KMS-11 (cell line): ENCODE measurements at regions not wholly inside any gene's neighbourhood (a gene's known extent, or its start where the extent isn't known, plus 50 kb on each side); places are given as distances from the start of the nearest gene placed in this dataset.

ENCODE experiments used
- H2AFZ ChIP-seq: fragments of 200-600 bp; sonication (generic); 2 replicates; pipeline ENCODE4 v1.6.1; 2016; ENCODE audit warnings: antibody characterized with exemption, mixed run types, low read depth
- H3K27ac ChIP-seq: fragments of 200-600 bp; sonication (generic); 2 replicates; pipeline ENCODE4 v1.6.1; 2016; ENCODE audit warnings: mild to moderate bottlenecking, mixed run types
- H3K27me3 ChIP-seq: fragments of 200-600 bp; sonication (generic); 2 replicates; pipeline ENCODE4 v1.6.1; 2017; ENCODE audit warnings: mild to moderate bottlenecking, low read depth, mixed run types, moderate library complexity; ENCODE audit not compliant: insufficient read depth
- H3K36me3 ChIP-seq: fragments of 200-600 bp; sonication (generic); 2 replicates; pipeline ENCODE4 v1.6.1; 2017; ENCODE audit warnings: mild to moderate bottlenecking, mixed run types; ENCODE audit not compliant: insufficient read depth
- H3K4me1 ChIP-seq: fragments of 200-600 bp; sonication (generic); 2 replicates; pipeline ENCODE4 v1.6.1; 2016; ENCODE audit warnings: mild to moderate bottlenecking, low read depth, mixed run types; ENCODE audit not compliant: poor library complexity, severe bottlenecking
- H3K4me2 ChIP-seq: fragments of 200-600 bp; sonication (generic); 2 replicates; pipeline ENCODE4 v1.7.0; 2016; ENCODE audit warnings: mild to moderate bottlenecking, mixed run types
- H3K4me3 ChIP-seq: fragments of 200-600 bp; sonication (generic); IDR thresholded peaks from 2 replicates; pipeline ENCODE4 v1.6.1; 2017; ENCODE audit warnings: low read depth, low read length, mixed read lengths; ENCODE audit not compliant: insufficient read depth
- H3K79me2 ChIP-seq: fragments of 200-600 bp; sonication (generic); 2 replicates; pipeline ENCODE4 v1.6.1; 2016; ENCODE audit warnings: low read depth, mixed run types; ENCODE audit not compliant: insufficient read depth
- H3K9ac ChIP-seq: fragments of 200-600 bp; sonication (generic); 2 replicates; pipeline ENCODE4 v1.6.1; 2016; ENCODE audit warnings: mild to moderate bottlenecking, mixed run types
- H4K20me1 ChIP-seq: fragments of 200-600 bp; sonication (generic); 2 replicates; pipeline ENCODE4 v1.6.1; 2016; ENCODE audit warnings: mild to moderate bottlenecking, mixed run types; ENCODE audit not compliant: insufficient read depth
- TF ChIP-seq, protein P1 (sequence below): fragments of 200-600 bp; sonication (generic); conservative IDR thresholded peaks from 2 replicates; pipeline ENCODE4 v1.6.1; 2017; ENCODE audit warnings: low read depth, mild to moderate bottlenecking, antibody characterized with exemption, low read length, moderate library complexity, mixed read lengths

DNA sequence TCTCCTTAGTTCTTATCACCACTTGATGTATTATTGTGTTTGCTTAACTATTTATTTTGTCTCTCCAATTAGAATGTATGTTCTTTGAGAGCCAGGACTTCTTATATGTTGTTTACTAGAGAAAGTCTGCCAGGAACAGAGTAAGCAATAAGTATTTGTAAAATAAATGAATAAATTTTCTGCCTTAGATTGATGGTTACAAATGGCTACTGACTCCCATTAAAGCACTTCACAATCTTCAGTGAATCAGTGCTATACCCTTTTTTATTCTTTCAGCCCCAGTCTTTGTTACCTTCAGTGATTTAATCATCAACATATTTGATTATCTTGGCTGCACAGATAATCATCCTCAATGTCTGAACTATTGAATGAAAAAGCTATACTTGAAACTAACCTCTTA is 197.1 kb upstream of the TMEM196 start:
- Histone ChIP-seq H3K27me3 (no peaks in the 10 kb centered on the region), H3K36me3 (no peaks in the 10 kb centered on the region), H4K20me1 (no peaks in the 10 kb centered on the region), H3K27ac (no peak overlapping the region), H3K4me1 (no peaks in the 10 kb centered on the region), H3K79me2 (no peaks in the 10 kb centered on the region), H2AFZ (no peak overlapping the region), H3K9ac (no peak overlapping the region), H3K4me2 (no peak overlapping the region), H3K4me3 (no peak overlapping the region)
- TF ChIP-seq, protein P1, sequence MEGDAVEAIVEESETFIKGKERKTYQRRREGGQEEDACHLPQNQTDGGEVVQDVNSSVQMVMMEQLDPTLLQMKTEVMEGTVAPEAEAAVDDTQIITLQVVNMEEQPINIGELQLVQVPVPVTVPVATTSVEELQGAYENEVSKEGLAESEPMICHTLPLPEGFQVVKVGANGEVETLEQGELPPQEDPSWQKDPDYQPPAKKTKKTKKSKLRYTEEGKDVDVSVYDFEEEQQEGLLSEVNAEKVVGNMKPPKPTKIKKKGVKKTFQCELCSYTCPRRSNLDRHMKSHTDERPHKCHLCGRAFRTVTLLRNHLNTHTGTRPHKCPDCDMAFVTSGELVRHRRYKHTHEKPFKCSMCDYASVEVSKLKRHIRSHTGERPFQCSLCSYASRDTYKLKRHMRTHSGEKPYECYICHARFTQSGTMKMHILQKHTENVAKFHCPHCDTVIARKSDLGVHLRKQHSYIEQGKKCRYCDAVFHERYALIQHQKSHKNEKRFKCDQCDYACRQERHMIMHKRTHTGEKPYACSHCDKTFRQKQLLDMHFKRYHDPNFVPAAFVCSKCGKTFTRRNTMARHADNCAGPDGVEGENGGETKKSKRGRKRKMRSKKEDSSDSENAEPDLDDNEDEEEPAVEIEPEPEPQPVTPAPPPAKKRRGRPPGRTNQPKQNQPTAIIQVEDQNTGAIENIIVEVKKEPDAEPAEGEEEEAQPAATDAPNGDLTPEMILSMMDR = no peak

DNA sequence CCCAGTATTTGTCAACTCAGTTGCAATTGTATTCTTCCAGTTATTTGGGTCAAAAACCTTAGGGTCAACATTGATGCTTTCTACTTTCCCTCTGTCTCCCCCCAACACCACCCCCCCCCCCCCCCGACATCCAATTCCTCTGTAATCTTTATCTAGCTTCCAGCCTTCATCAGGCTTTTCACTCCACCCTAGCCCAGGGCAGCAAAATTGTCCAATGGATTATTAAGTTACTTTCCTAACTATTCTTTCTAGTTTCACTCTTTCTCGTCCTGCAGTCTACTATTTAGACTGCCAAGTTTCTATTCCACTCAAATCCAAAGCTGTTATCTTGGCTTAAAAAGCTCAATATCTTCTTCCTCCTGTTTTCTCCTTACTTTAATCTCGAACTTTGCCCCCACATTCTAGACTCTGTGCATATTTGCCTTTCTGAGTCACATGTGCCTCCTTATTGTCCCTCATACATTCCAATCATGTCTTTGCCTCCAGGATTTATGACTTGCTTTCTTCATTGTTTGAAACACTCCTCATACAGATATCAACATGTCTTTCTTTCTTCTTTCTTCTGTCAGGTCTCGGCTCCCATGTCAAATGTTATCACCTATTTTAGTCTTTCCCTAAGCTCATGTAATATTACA is 196.6 kb upstream of the TMEM196 start:
- Histone ChIP-seq H3K4me2 (no peak overlapping the region), H2AFZ (no peak overlapping the region), H4K20me1 (no peaks in the 10 kb centered on the region), H3K27ac (no peak overlapping the region), H3K4me1 (no peaks in the 10 kb centered on the region), H3K9ac (no peak overlapping the region), H3K36me3 (no peaks in the 10 kb centered on the region), H3K4me3 (no peak overlapping the region), H3K79me2 (no peaks in the 10 kb centered on the region), H3K27me3 (no peaks in the 10 kb centered on the region)
- TF ChIP-seq, protein P1 = no peak

- Histone ChIP-seq H2AFZ (no peak overlapping the region), H3K4me2 (no peak overlapping the region), H3K27me3 (no peaks in the 10 kb centered on the region), H3K79me2 (no peaks in the 10 kb centered on the region), H3K4me3 (no peak overlapping the region), H3K4me1 (no peaks in the 10 kb centered on the region), H3K36me3 (no peaks in the 10 kb centered on the region), H3K27ac (no peak overlapping the region), H4K20me1 (no peaks in the 10 kb centered on the region), H3K9ac (no peak overlapping the region)
- TF ChIP-seq, protein P1 = no peak
These were observed 190.8 kb upstream of the TMEM196 start for GRCh38 chr7:19964246-19964645.

GRCh38 chr7:19963695-19964094 is 190.3 kb upstream of the TMEM196 start:
- Histone ChIP-seq H3K79me2 (no peaks in the 10 kb centered on the region), H3K4me3 (no peak overlapping the region), H4K20me1 (no peaks in the 10 kb centered on the region), H3K27ac (no peak overlapping the region), H3K36me3 (no peaks in the 10 kb centered on the region), H3K4me1 (no peaks in the 10 kb centered on the region), H3K9ac (no peak overlapping the region), H2AFZ (no peak overlapping the region), H3K27me3 (no peaks in the 10 kb centered on the region), H3K4me2 (no peak overlapping the region)
- TF ChIP-seq, protein P1 = no peak
